ENCODE measurements at regions not wholly inside any gene's neighbourhood (a gene's known extent, or its start where the extent isn't known, plus 50 kb on each side); places are given as distances from the start of the nearest gene placed in this dataset.

- Mint-ChIP-seq H3K4me1 (no peaks in the 10 kb centered on the region; a peak in 1 of 4 replicates), H3K27ac (no peak overlapping the region), H3K27me3 (ENCODE audit: low read depth) (no peaks in the 10 kb centered on the region), H3K4me3 (no peak overlapping the region), H3K36me3 (ENCODE audit: insufficient read depth in 1 of 3, low read depth in 3 of 3) (no peaks in the 10 kb centered on the region), H3K9me3 (no peaks in the 10 kb centered on the region)
- Histone ChIP-seq H3K27me3 (ENCODE audit: insufficient read depth, low read length) (no peaks in the 10 kb centered on the region), H2AFZ (ENCODE audit: low read length) (no peak overlapping the region), H2BK15ac (ENCODE audit: low read depth, low read length) (no peak overlapping the region), H3K4ac (ENCODE audit: low read depth, low read length) (no peak overlapping the region), H3K23me2 (ENCODE audit: insufficient read length, low read depth, low read length, poor library complexity, severe bottlenecking) (no peaks in the 10 kb centered on the region), H3K4me1 (ENCODE audit: insufficient read depth, low read length) (peaks cover 2% of the 10 kb centered on the region; the same call in 1 of the 2 replicates), H3K79me2 (ENCODE audit: insufficient read depth, low read length) (no peaks in the 10 kb centered on the region), H3K23ac (ENCODE audit: insufficient read length, low read depth, low read length) (no peak overlapping the region), H3K79me1 (ENCODE audit: insufficient read depth, low read depth, low read length, poor library complexity, severe bottlenecking) (no peaks in the 10 kb centered on the region), H4K91ac (ENCODE audit: insufficient read length, low read depth, low read length) (no peak overlapping the region), H2BK12ac (ENCODE audit: insufficient read length, low read depth, low read length) (no peak overlapping the region), H3T11ph (ENCODE audit: low read length) (no peak overlapping the region), H2AK5ac (ENCODE audit: insufficient read length, low read length) (no peak overlapping the region), H4K5ac (ENCODE audit: insufficient read length, low read depth, low read length) (no peak overlapping the region), H3K18ac (ENCODE audit: insufficient read length, low read depth, low read length) (no peak overlapping the region), H2BK20ac (ENCODE audit: low read depth, low read length, poor library complexity, severe bottlenecking) (no peak overlapping the region), H3K14ac (ENCODE audit: insufficient read depth, low read length) (no peak overlapping the region), H3K4me2 (ENCODE audit: insufficient read depth, insufficient read length, low read length) (no peak overlapping the region), H2BK120ac (ENCODE audit: low read depth, low read length, poor library complexity, severe bottlenecking) (no peak overlapping the region), H4K8ac (replicated peaks; ENCODE audit: insufficient read length, low read depth, low read length) (no peak overlapping the region), H3K56ac (ENCODE audit: insufficient read length, low read depth, low read length) (no peak overlapping the region), H3K9ac (ENCODE audit: extremely low read depth, insufficient read length, low read length) (no peak overlapping the region), H4K20me1 (ENCODE audit: control insufficient read depth, insufficient read depth, insufficient read length) (no peaks in the 10 kb centered on the region), H3K27ac (ENCODE audit: insufficient read length, low read depth, low read length) (no peak overlapping the region), H3K9me3 (ENCODE audit: control insufficient read depth, low read depth, low read length) (no peaks in the 10 kb centered on the region), H2BK5ac (ENCODE audit: insufficient read length, low read length) (no peak overlapping the region)
- TF ChIP-seq, protein P1, sequence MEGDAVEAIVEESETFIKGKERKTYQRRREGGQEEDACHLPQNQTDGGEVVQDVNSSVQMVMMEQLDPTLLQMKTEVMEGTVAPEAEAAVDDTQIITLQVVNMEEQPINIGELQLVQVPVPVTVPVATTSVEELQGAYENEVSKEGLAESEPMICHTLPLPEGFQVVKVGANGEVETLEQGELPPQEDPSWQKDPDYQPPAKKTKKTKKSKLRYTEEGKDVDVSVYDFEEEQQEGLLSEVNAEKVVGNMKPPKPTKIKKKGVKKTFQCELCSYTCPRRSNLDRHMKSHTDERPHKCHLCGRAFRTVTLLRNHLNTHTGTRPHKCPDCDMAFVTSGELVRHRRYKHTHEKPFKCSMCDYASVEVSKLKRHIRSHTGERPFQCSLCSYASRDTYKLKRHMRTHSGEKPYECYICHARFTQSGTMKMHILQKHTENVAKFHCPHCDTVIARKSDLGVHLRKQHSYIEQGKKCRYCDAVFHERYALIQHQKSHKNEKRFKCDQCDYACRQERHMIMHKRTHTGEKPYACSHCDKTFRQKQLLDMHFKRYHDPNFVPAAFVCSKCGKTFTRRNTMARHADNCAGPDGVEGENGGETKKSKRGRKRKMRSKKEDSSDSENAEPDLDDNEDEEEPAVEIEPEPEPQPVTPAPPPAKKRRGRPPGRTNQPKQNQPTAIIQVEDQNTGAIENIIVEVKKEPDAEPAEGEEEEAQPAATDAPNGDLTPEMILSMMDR (conservative IDR thresholded peaks at IDR 0.05), result no peak
- no peak for DNase-seq
- WGBS (ENCODE audit: extremely low coverage, insufficient read length, low lambda C conversion rate), result 100% methylated on average over 1 of the region's 2 CpGs
These were observed 1239.3 kb downstream of the EPHA7 start for GRCh38 chr6:92180090-92180489.

Data from H9 (cell line).